SKM-1 (cell line): ENCODE measurements at regions not wholly inside any gene's neighbourhood (a gene's known extent, or its start where the extent isn't known, plus 50 kb on each side); places are given as distances from the start of the nearest gene placed in this dataset.

ENCODE experiments used
- DNase-seq: peaks from one replicate; lab custom pipeline; 2025; ENCODE audit not compliant: unreplicated experiment; lab: John Stamatoyannopoulos, UW

GRCh38 chr4:147407261-147408045, 73.4 kb upstream of the EDNRA start:
- no peak for DNase-seq

- DNase-seq: no peak
Measured at GRCh38 chr4:147408189-147408588, 72.7 kb upstream of the EDNRA start.

GRCh38 chr4:147409350-147409749, 71.5 kb upstream of the EDNRA start:
- no peak for DNase-seq

- DNase-seq: no peak
Measured at GRCh38 chr4:147418226-147418625, 62.7 kb upstream of the EDNRA start.

GRCh38 chr4:147421456-147421855, 59.4 kb upstream of the EDNRA start:
- no peak for DNase-seq

- DNase-seq: no peak
Measured at GRCh38 chr4:147423229-147423628, 57.7 kb upstream of the EDNRA start.

- no peak for DNase-seq
Measured at GRCh38 chr4:147425019-147425418, 55.9 kb upstream of the EDNRA start.

- no peak for DNase-seq
Measured at GRCh38 chr4:147428583-147428982, 52.3 kb upstream of the EDNRA start.

GRCh38 chr4:147430111-147430510, 50.8 kb upstream of the EDNRA start:
- DNase-seq: no peak
